Umbilical cord (tissue), 1 donor: ENCODE measurements at regions not wholly inside any gene's neighbourhood (a gene's known extent, or its start where the extent isn't known, plus 50 kb on each side); places are given as distances from the start of the nearest gene placed in this dataset.
A peak's percentile ranks its signal among the peaks of the same experiment; 100 is the strongest.
"Not testable (repeated sequence)": the region's sequence is repeated elsewhere in the genome, so short reads cannot be mapped to it uniquely, and the experiment has no call there.

Source experiments
- DNase-seq: peaks from one replicate; pipeline ENCODE4 v3.0.0-alpha.2; 2015; ENCODE audit warnings: low spot score

GRCh38 chr17:69669441-69670178 is 255.1 kb downstream of the MAP2K6 start:
- DNase-seq = peak; percentile 24

DNA sequence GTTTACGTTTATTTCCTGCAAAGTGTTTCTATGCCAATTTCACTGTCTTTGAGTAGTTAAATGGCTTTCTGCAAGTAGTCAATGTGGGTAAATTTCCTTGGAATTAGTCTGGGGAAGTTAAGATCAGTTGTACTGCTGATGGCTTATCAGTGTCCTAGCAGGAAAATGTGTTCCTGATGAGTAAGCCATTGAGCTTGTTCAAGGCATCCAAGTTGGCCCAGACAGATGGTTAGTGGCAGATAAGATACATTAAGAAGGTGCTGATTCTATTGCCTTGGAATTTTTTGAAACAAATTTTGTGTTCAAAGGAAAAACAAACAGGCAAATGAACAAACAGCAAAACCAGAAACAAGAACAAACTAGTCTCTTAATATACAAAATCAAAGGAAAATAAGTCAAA is 258.4 kb downstream of the MAP2K6 start:
- DNase-seq = no peak

GRCh38 chr17:69677130-69677529 is 262.6 kb downstream of the MAP2K6 start:
- DNase-seq = no peak

- no peak for DNase-seq
These were observed 263.7 kb downstream of the MAP2K6 start for GRCh38 chr17:69678206-69678605.

DNA sequence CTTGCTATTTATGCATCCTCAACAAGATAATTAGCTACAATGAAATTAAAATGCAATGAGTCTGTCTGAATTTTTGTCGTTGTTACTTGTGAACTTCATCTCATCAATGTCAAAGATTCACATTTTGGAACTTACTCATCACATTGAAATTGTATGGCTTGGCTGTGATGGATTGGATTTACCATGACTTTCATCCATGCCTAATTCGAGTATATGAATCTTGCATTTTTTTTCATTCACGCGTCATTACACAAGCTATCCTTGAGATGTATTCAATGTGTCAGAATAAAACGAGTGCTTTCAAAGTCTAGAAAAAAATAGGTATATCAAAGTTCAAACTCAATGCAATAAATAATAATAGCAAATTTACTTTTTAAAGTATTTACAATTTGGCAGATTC is 265.3 kb downstream of the MAP2K6 start:
- no peak for DNase-seq

DNA sequence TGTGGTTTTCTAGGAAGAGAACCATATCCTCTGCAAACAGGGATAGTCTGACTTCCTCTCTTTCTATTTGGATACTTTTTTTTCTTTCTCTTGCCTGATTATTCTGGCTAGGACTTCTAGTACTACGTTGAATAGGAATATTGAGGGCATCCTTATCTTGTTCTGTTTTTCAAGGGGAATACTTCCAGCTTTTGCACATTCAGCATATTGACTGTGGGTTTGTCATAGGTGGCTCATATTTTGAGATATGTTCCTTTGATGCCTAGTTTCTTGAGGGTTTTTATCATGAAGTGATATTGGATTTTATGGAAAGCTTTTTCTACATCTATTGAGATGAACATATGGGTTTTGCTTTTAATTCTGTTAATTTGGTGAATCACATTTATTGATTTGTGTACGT is 269.8 kb downstream of the MAP2K6 start:
- DNase-seq = no peak

GRCh38 chr17:69685150-69685549 is 270.7 kb downstream of the MAP2K6 start:
- DNase-seq = not testable (repeated sequence)

GRCh38 chr17:69690531-69690930 is 276.0 kb downstream of the MAP2K6 start:
- DNase-seq = no peak

DNA sequence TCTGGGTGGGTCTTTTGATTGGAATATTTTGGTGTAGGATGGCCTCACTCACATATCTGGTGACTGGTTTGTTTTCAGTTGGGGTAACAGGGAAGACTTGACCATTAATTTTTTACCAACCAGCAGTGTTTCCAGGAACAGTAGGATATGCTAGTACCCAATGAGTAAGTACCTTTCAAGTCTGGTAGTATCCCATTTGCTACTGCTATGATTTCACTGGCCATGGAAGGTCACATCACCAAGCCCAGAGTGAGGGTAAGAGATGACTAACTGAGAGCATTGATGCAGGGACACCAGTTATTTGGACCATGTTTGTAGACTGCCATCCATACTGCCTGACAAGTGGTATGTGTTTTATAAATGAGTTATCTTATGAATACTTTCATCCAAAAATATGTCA is 277.7 kb downstream of the MAP2K6 start:
- DNase-seq = no peak

DNA sequence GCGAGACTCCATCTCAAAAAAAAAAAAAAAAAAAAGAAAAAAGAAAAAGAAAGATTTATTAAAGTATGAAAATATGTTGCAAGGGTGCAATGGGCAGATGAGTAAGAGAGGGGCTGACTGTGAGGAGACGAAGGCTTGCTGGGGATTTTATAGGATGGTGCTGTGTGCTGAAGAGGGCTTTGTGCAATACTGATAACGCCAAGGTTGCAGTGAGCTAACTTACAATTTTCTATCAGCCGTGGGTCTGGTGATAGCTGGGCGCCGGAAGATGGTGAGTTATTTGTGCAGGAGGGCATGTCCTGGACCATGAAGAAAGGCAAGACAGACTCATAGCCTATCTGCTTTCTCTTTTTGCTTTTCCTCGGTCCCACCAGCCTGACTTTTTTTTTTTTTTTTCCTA is 281.1 kb downstream of the MAP2K6 start:
- DNase-seq = no peak

GRCh38 chr17:69696650-69697049 is 282.2 kb downstream of the MAP2K6 start:
- no peak for DNase-seq

DNA sequence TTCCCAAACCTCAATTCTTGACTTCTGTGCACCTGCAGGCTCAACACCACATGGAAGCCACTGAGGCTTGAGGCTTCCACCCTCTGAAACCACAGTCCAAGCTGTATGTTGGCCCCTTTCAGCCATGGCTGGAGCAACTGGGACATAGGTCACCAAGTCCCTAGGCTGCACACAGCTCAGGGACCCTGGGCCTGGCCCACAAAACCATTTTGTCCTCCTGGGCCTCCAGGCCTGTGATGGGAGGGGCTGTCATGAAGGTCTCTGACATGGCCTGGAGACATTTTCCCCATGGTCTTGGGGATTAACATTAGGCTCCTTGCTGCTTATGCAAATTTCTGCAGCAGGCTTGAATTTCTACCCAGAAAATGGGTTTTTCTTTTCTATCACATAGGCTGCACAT is 283.9 kb downstream of the MAP2K6 start:
- DNase-seq = not testable (repeated sequence)

DNA sequence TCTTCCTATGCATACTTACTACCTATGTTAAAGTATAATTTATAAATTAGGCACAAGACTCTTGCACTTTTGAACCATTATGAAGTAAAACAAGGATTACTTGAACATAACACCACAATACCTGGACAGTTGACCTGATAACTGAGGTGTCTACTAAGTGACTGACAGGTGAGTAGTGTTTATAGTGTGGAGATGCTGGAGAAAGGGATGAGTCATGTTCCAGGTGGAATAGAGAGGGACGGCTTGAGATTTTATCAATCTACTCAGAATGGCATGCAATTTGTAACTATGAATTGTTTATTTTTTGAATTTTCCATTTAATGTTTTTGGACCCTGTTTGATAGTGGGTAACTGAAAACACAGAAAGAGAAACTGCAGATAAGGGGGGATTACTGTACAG is 287.6 kb downstream of the MAP2K6 start:
- DNase-seq = no peak

DNA sequence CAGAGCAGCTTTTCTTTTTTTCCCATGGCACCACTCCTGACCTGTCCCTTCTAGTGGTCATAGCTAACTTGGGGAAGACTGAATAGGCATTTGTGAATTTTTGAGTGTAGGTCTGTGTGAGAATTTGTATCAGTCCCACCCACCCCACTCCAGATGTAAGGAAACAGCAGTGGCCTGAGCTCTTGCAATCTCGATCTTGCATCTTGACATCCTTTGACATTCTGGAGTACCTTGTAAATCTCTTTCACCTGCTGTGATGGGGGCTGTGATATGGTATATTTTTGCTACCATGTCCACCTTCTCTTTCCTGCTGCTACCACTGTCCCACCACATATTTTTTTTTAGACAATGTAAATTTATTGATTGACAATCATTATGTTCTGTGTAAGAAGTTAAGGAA is 289.3 kb downstream of the MAP2K6 start:
- no peak for DNase-seq

- no peak for DNase-seq
These were observed 290.4 kb downstream of the MAP2K6 start for GRCh38 chr17:69704935-69705334.

DNA sequence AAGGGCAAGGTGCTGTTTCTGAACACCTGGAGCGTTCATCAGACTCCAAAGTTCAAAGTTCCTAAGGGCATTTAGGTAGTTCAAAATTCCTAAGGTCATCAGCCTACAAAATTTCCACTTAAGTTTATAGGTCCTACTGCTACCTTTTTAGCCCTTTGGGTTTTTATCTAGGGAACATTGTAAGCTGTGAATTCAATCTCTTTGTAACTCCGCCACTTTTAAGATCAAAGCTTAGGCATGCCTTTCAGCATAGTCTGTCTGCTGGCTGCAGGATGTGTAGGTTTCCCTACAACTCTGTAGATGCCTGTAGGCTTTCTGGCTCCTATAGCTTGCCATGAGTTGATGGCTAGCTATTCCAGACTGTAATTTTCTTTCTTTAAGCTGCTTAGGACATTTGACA is 291.6 kb downstream of the MAP2K6 start:
- no peak for DNase-seq

GRCh38 chr17:69709441-69709840 is 294.9 kb downstream of the MAP2K6 start:
- no peak for DNase-seq

GRCh38 chr17:69710926-69711325 is 296.4 kb downstream of the MAP2K6 start:
- DNase-seq = no peak

DNA sequence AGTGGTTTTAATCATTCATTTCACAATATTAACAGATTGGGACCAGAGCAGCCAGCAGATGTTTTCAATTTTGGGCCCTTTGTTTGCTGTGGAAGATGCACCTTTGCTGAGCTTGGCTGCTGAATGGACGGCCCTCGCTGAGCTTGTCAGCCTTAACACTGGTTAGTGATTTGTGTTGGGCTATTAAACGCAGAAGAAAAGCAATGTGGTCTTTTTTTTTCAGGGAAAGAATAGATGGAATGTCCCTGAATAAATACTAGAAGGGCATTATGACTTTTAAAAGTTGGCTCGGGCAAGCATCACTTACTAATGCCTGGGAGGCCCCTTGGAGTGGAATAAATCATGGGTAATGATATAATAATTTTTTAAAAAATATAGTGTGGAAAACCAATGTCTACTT is 297.0 kb downstream of the MAP2K6 start:
- no peak for DNase-seq

GRCh38 chr17:69712801-69713311 is 298.4 kb downstream of the MAP2K6 start:
- DNase-seq = no peak

DNA sequence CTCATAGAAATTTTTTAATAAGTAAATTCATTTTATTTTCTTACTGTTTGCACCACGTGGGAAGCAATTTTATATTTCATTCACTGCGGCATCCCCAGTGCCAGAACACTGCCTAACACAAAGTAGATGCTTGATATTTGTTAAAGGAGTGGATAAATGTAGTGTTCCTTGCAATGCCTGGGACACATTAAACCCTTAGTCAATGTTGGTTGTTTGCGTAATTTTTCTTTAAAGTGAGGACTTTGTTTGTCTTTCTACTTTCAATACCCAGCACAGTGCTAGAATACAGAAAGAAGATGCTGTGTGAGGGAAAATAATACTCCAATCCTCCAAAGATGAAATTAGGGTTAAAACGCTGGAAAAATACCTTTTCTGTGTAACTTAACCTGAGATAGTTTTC is 299.3 kb downstream of the MAP2K6 start:
- no peak for DNase-seq

- peak; percentile 32 for DNase-seq
These were observed 300.2 kb downstream of the MAP2K6 start for GRCh38 chr17:69714669-69715068.

DNA sequence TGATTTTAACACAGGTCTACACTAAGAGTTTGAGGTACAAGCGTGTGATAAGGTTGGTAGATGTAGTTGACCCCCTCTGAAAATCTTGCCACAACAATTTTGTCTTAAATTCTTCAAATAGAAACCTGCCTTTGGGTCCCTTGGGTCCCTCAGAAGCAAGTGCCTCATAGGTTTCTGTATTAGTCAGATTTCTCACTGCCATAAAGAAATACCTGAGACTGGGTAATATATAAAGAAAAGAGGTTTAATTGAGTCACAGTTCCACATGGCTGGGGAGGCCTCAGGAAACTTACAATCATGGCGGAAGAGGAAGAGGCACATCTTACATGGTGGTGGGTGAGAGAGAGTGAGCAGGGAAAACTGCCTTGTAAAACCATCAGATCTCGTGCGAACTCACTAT is 301.2 kb downstream of the MAP2K6 start:
- no peak for DNase-seq

GRCh38 chr17:69716556-69716955 is 302.1 kb downstream of the MAP2K6 start:
- DNase-seq = peak; percentile 55
